PFSK-1 (cell line): ENCODE measurements at regions not wholly inside any gene's neighbourhood (a gene's known extent, or its start where the extent isn't known, plus 50 kb on each side); places are given as distances from the start of the nearest gene placed in this dataset.

ENCODE experiments used
- POLR2AphosphoS5 ChIP-seq: IDR thresholded peaks from 2 replicates; pipeline ENCODE4 v1.6.1; 2012; ENCODE audit warnings: low read depth, mild to moderate bottlenecking, control low read depth, low read length, moderate library complexity
- REST ChIP-seq, 2 experiments: IDR thresholded peaks; 2 replicates each; pipeline versions ENCODE4 v1.6.1 to v1.8.0; 2011 to 2012; ENCODE audit warnings: low read depth in 2 of 2, low read length in 2 of 2, control low read depth in 1 of 2, inconsistent platforms in 1 of 2, mild to moderate bottlenecking in 1 of 2, moderate library complexity in 1 of 2; ENCODE audit not compliant: insufficient read depth in 1 of 2
- SIN3A ChIP-seq: IDR thresholded peaks from 2 replicates; pipeline ENCODE4 v1.6.1; 2012; ENCODE audit warnings: mild to moderate bottlenecking, low read length, moderate library complexity, borderline replicate concordance; ENCODE audit not compliant: insufficient read depth
- TAF1 ChIP-seq: IDR thresholded peaks from 2 replicates; pipeline ENCODE4 v1.6.1; 2012; ENCODE audit warnings: low read length, control low read depth, borderline replicate concordance; ENCODE audit not compliant: insufficient read depth

GRCh38 chr2:105584435-105585010 is 160.2 kb upstream of the NCK2 start:
- no peak for TF ChIP-seq POLR2AphosphoS5
- no peak for TF ChIP-seq SIN3A
- TF ChIP-seq TAF1, result no peak
- no peak for TF ChIP-seq REST (IDR thresholded peaks at IDR 0.05; ENCODE audit: insufficient read depth in 1 of 2, low read depth in 2 of 2, low read length in 2 of 2)
